PC-3 (cell line): ENCODE measurements at regions not wholly inside any gene's neighbourhood (a gene's known extent, or its start where the extent isn't known, plus 50 kb on each side); places are given as distances from the start of the nearest gene placed in this dataset.

Source experiments
- EZH2 ChIP-seq: fragments of 300-600 bp; sonication (generic); IDR thresholded peaks from one replicate; pipeline ENCODE4 v1.6.1; 2017; ENCODE audit warnings: antibody characterized with exemption, mild to moderate bottlenecking, low read length; ENCODE audit not compliant: unreplicated experiment
- EZH2phosphoT487 ChIP-seq: fragments of 300-600 bp; sonication (generic); IDR thresholded peaks from 2 replicates; pipeline ENCODE4 v1.6.1; 2018; ENCODE audit warnings: mild to moderate bottlenecking, antibody characterized with exemption, low read length, borderline replicate concordance
- TF ChIP-seq, protein P1 (sequence below): fragments of 300-600 bp; sonication (generic); conservative IDR thresholded peaks from 2 replicates; pipeline ENCODE4 v1.5.1; 2017; ENCODE audit warnings: antibody characterized with exemption, low read depth, mild to moderate bottlenecking, low read length

DNA sequence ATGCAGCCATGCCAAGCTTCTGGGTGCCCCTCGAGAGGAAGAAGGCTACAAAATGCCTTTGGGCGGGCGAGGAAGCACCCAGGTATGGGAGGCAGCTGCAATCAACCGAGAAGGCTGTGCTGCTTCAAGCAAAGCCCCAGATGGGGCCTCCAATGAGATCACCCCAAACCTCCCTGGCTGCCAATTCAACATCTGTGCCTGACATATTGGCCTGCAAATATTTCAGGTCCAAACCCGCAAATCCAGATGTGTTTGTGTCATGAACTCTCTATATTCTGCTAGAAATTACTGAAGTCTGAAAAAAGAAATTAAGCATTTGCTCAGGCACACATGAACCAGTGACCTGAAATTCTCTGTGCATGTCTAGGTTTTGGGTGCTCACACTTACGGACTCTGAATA lies 78.8 kb upstream of the RCN1 start:
- TF ChIP-seq EZH2 (no peak), EZH2phosphoT487 (no peak)
- TF ChIP-seq, protein P1, sequence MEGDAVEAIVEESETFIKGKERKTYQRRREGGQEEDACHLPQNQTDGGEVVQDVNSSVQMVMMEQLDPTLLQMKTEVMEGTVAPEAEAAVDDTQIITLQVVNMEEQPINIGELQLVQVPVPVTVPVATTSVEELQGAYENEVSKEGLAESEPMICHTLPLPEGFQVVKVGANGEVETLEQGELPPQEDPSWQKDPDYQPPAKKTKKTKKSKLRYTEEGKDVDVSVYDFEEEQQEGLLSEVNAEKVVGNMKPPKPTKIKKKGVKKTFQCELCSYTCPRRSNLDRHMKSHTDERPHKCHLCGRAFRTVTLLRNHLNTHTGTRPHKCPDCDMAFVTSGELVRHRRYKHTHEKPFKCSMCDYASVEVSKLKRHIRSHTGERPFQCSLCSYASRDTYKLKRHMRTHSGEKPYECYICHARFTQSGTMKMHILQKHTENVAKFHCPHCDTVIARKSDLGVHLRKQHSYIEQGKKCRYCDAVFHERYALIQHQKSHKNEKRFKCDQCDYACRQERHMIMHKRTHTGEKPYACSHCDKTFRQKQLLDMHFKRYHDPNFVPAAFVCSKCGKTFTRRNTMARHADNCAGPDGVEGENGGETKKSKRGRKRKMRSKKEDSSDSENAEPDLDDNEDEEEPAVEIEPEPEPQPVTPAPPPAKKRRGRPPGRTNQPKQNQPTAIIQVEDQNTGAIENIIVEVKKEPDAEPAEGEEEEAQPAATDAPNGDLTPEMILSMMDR, result no peak
